CD14-positive monocyte (primary cell): ENCODE measurements at regions not wholly inside any gene's neighbourhood (a gene's known extent, or its start where the extent isn't known, plus 50 kb on each side); places are given as distances from the start of the nearest gene placed in this dataset.

Experiments
- DNase-seq, 3 donors: peaks; one replicate each; pipeline ENCODE4 v3.0.0-alpha.2; 2011 to 2022
- H2AFZ ChIP-seq: 2 replicates; pipeline ENCODE4 v1.6.0; 2012; ENCODE audit warnings: mild to moderate bottlenecking, low read depth, low read length, inconsistent platforms; ENCODE audit not compliant: insufficient read depth, poor library complexity, severe bottlenecking
- H3K27ac ChIP-seq, 2 donors: 1 replicate in 1 of 2; 2 replicates in 1 of 2; pipeline ENCODE4 v1.5.1; 2012 to 2013; ENCODE audit warnings: low read length in 2 of 2, control low read depth in 1 of 2, inconsistent platforms in 1 of 2, low read depth in 1 of 2, mild to moderate bottlenecking in 1 of 2
- H3K27me3 ChIP-seq, 2 donors: one replicate each; pipeline versions ENCODE4 v1.6.0 to v1.6.1; 2011 to 2013; ENCODE audit warnings: low read length in 2 of 2; ENCODE audit not compliant: control insufficient read depth in 2 of 2, insufficient read depth in 2 of 2
- H3K36me3 ChIP-seq, 2 donors: replicated peaks in 1 of 2; 1 replicate in 1 of 2; 2 replicates in 1 of 2; pipeline versions ENCODE4 v1.5.1 to v1.6.1; 2012 to 2013; ENCODE audit warnings: low read length in 2 of 2, control low read depth in 1 of 2, inconsistent platforms in 1 of 2, mild to moderate bottlenecking in 1 of 2; ENCODE audit not compliant: insufficient read depth in 2 of 2, control insufficient read depth in 1 of 2
- H3K4me1 ChIP-seq, 2 donors: 1 replicate in 1 of 2; 2 replicates in 1 of 2; pipeline versions ENCODE4 v1.5.1 to v1.6.1; 2012 to 2013; ENCODE audit warnings: low read length in 2 of 2, control low read depth in 1 of 2, inconsistent platforms in 1 of 2, mild to moderate bottlenecking in 1 of 2, moderate library complexity in 1 of 2; ENCODE audit not compliant: insufficient read depth in 2 of 2, control insufficient read depth in 1 of 2
- H3K4me2 ChIP-seq: replicated peaks from 2 replicates; pipeline ENCODE3; 2012; ENCODE audit warnings: low read length, moderate library complexity, mild to moderate bottlenecking; ENCODE audit not compliant: poor library complexity, severe bottlenecking; ENCODE audit errors: extremely low read depth
- H3K4me3 ChIP-seq, 3 experiments: fragments of 200-600 bp in 1 of 3; sonication (generic) in 1 of 3; replicated peaks in 1 of 3; 1 replicate in 2 of 3; 2 replicates in 1 of 3; pipeline ENCODE4 v1.5.1; 2011 to 2013; ENCODE audit warnings: low read length in 3 of 3, mild to moderate bottlenecking in 3 of 3, control low read depth in 2 of 3, low read depth in 2 of 3, inconsistent platforms in 1 of 3, moderate library complexity in 1 of 3
- H3K79me2 ChIP-seq: 2 replicates; pipeline ENCODE4 v1.6.0; 2012; ENCODE audit warnings: mild to moderate bottlenecking, control low read depth, inconsistent platforms, low read length, moderate library complexity; ENCODE audit not compliant: insufficient read depth
- H3K9ac ChIP-seq: 2 replicates; pipeline ENCODE4 v1.6.0; 2017; ENCODE audit warnings: low read length, mild to moderate bottlenecking; ENCODE audit not compliant: insufficient read depth, poor library complexity, severe bottlenecking
- H3K9me3 ChIP-seq, 2 donors: replicated peaks in 1 of 2; 1 replicate in 1 of 2; 2 replicates in 1 of 2; pipeline versions ENCODE4 v1.5.1 to v1.6.1; 2012 to 2013; ENCODE audit warnings: low read length in 2 of 2, control low read depth in 1 of 2; ENCODE audit not compliant: control insufficient read depth in 1 of 2, insufficient read depth in 1 of 2
- H4K20me1 ChIP-seq: 2 replicates; pipeline ENCODE4 v1.6.0; 2012; ENCODE audit warnings: mild to moderate bottlenecking, low read length, control low read depth, moderate library complexity; ENCODE audit not compliant: insufficient read depth
- H3K27ac Mint-ChIP-seq, 7 donors: one replicate each; pipeline ENCODE4 v1.8.0; 2020; ENCODE audit warnings: mild to moderate bottlenecking in 7 of 7, mixed read lengths in 7 of 7, moderate library complexity in 6 of 7, inconsistent platforms in 2 of 7
- H3K27me3 Mint-ChIP-seq, 3 donors: one replicate each; pipeline ENCODE4 v1.8.0; 2021 to 2022; ENCODE audit warnings: low read depth in 3 of 3, mild to moderate bottlenecking in 3 of 3, mixed read lengths in 3 of 3, moderate library complexity in 3 of 3, inconsistent platforms in 1 of 3
- H3K36me3 Mint-ChIP-seq, 2 donors: one replicate each; pipeline ENCODE4 v1.8.0; 2020; ENCODE audit warnings: mixed read lengths in 2 of 2, inconsistent platforms in 1 of 2, mild to moderate bottlenecking in 1 of 2
- H3K4me1 Mint-ChIP-seq: one replicate; pipeline ENCODE4 v1.8.0; 2020; ENCODE audit warnings: mild to moderate bottlenecking, mixed read lengths
- H3K4me3 Mint-ChIP-seq, 2 donors: one replicate each; pipeline ENCODE4 v1.8.0; 2020; ENCODE audit warnings: mild to moderate bottlenecking in 2 of 2, mixed read lengths in 2 of 2, moderate library complexity in 1 of 2
- H3K9me3 Mint-ChIP-seq, 7 donors: one replicate each; pipeline ENCODE4 v1.8.0; 2020 to 2022; ENCODE audit warnings: mixed read lengths in 7 of 7, mild to moderate bottlenecking in 6 of 7, moderate library complexity in 6 of 7, inconsistent platforms in 2 of 7
- CTCF ChIP-seq: fragments of 200-600 bp; IDR thresholded peaks from one replicate; pipeline ENCODE4 v1.8.0; 2022; ENCODE audit warnings: antibody characterized with exemption, mild to moderate bottlenecking
- WGBS: methylation state at CpG from one replicate; pipeline ENCODE4 v1.1.5; 2013; ENCODE audit warnings: missing lambda C conversion rate; ENCODE audit not compliant: insufficient coverage; 5-methylcytosine and 5-hydroxymethylcytosine counted together
- intact Hi-C, 2 donors: fragments of 100-400 bp; cut with micrococcal nuclease; formaldehyde crosslinking; loops; one replicate each; pipeline versions ENCODE4 v1.15.0 to v1.15.1; 2023

GRCh38 chr2:236856848-236857235 lies 228.8 kb upstream of the COPS8 start:
- Histone ChIP-seq H3K9me3 (no peaks in the 10 kb centered on the region), H3K79me2 (no peaks in the 10 kb centered on the region), H3K36me3 (no peaks in the 10 kb centered on the region), H3K4me2 (no peak overlapping the region), H3K27me3 (peaks cover under 1 to 10% of the 10 kb centered on the region in 2 donors), H3K4me1 (no peaks in the 10 kb centered on the region), H3K27ac (no peak overlapping the region), H3K9ac (no peak overlapping the region), H2AFZ (no peak overlapping the region), H4K20me1 (no peaks in the 10 kb centered on the region), H3K4me3 (no peak overlapping the region)
- Mint-ChIP-seq H3K36me3 (no peaks in the 10 kb centered on the region), H3K27ac (peak overlapping the region in 1 of 7 donors; percentile 63), H3K4me3 (no peak overlapping the region), H3K9me3 (peaks cover 0 to 17% (median 0%) of the 10 kb centered on the region in 7 donors), H3K27me3 (peaks cover 28 to 43% (median 42%) of the 10 kb centered on the region in 3 donors), H3K4me1 (peaks cover 3% of the 10 kb centered on the region)
- TF ChIP-seq CTCF, result no peak
- no peak for DNase-seq
- intact Hi-C loops, result no loop called here
- 69% methylated on average over 2 of the region's 3 CpGs for WGBS

GRCh38 chr2:236857246-236857645 lies 228.4 kb upstream of the COPS8 start:
- Histone ChIP-seq H3K4me2 (no peak overlapping the region), H3K4me1 (no peaks in the 10 kb centered on the region), H3K27ac (no peak overlapping the region), H3K9me3 (no peaks in the 10 kb centered on the region), H3K4me3 (no peak overlapping the region), H3K9ac (no peak overlapping the region), H3K36me3 (no peaks in the 10 kb centered on the region), H4K20me1 (no peaks in the 10 kb centered on the region), H2AFZ (no peak overlapping the region), H3K27me3 (peaks cover 2 to 11% of the 10 kb centered on the region in 2 donors), H3K79me2 (no peaks in the 10 kb centered on the region)
- no peaks in the 10 kb centered on the region for H3K36me3 Mint-ChIP-seq
- no peak overlapping the region for H3K27ac Mint-ChIP-seq
- no peak for DNase-seq
- intact Hi-C loops, result no loop called here
- peaks cover 0 to 17% (median 0%) of the 10 kb centered on the region in 7 donors for H3K9me3 Mint-ChIP-seq
- peaks cover 3% of the 10 kb centered on the region for H3K4me1 Mint-ChIP-seq
- H3K27me3 Mint-ChIP-seq, result peaks cover 31 to 42% (median 38%) of the 10 kb centered on the region in 3 donors
- H3K4me3 Mint-ChIP-seq, result no peak overlapping the region
- WGBS, result 87% methylated on average over 9 of the region's 10 CpGs
- no peak for TF ChIP-seq CTCF
